Transverse colon (tissue), 3 donors: ENCODE measurements at regions not wholly inside any gene's neighbourhood (a gene's known extent, or its start where the extent isn't known, plus 50 kb on each side); places are given as distances from the start of the nearest gene placed in this dataset.

ENCODE experiments used
- POLR2A ChIP-seq: fragments of 450-650 bp; IDR thresholded peaks from one replicate; pipeline ENCODE4 v1.6.1; 2016; ENCODE audit warnings: antibody characterized with exemption, mild to moderate bottlenecking, moderate library complexity
- TF ChIP-seq, protein P1 (sequence below), 5 experiments: fragments of 200-600 bp in 3 of 5; fragments of 450-650 bp in 2 of 5; sonication (generic) in 3 of 5; IDR thresholded peaks; 1 replicate in 2 of 5; 2 replicates in 3 of 5; pipeline ENCODE4 v1.5.1; 2016 to 2017; ENCODE audit warnings: antibody characterized with exemption in 5 of 5, inconsistent platforms in 3 of 5, mild to moderate bottlenecking in 2 of 5, moderate library complexity in 1 of 5

GRCh38 chr13:97834250-97834649 lies 119.2 kb upstream of the IPO5 start:
- TF ChIP-seq, protein P1, sequence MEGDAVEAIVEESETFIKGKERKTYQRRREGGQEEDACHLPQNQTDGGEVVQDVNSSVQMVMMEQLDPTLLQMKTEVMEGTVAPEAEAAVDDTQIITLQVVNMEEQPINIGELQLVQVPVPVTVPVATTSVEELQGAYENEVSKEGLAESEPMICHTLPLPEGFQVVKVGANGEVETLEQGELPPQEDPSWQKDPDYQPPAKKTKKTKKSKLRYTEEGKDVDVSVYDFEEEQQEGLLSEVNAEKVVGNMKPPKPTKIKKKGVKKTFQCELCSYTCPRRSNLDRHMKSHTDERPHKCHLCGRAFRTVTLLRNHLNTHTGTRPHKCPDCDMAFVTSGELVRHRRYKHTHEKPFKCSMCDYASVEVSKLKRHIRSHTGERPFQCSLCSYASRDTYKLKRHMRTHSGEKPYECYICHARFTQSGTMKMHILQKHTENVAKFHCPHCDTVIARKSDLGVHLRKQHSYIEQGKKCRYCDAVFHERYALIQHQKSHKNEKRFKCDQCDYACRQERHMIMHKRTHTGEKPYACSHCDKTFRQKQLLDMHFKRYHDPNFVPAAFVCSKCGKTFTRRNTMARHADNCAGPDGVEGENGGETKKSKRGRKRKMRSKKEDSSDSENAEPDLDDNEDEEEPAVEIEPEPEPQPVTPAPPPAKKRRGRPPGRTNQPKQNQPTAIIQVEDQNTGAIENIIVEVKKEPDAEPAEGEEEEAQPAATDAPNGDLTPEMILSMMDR (IDR thresholded peaks at IDR 0.05): no peak
- no peak for TF ChIP-seq POLR2A
